NB4 (cell line): ENCODE measurements at regions not wholly inside any gene's neighbourhood (a gene's known extent, or its start where the extent isn't known, plus 50 kb on each side); places are given as distances from the start of the nearest gene placed in this dataset.

ENCODE experiments used
- DNase-seq: peaks from one replicate; pipeline ENCODE4 v3.0.0; 2010; ENCODE audit warnings: low read depth
- H3K4me3 ChIP-seq: one replicate; pipeline ENCODE4 v1.5.1; 2011; ENCODE audit warnings: mild to moderate bottlenecking, low read depth, low read length, moderate library complexity
- MYC ChIP-seq: IDR thresholded peaks from 2 replicates; pipeline ENCODE4 v1.6.1; 2011; ENCODE audit warnings: low read depth, low read length
- POLR2A ChIP-seq: IDR thresholded peaks from 2 replicates; pipeline ENCODE4 v1.6.1; 2011; ENCODE audit warnings: mild to moderate bottlenecking; ENCODE audit not compliant: insufficient read length; ENCODE audit errors: extremely low read depth
- TF ChIP-seq, protein P1 (sequence below): IDR thresholded peaks from one replicate; pipeline ENCODE4 v1.5.1; 2012; ENCODE audit warnings: low read depth, low read length
- TF ChIP-seq, protein P2 (sequence below): IDR thresholded peaks from 2 replicates; pipeline ENCODE4 v1.6.1; 2011; ENCODE audit warnings: low read depth, low read length

DNA sequence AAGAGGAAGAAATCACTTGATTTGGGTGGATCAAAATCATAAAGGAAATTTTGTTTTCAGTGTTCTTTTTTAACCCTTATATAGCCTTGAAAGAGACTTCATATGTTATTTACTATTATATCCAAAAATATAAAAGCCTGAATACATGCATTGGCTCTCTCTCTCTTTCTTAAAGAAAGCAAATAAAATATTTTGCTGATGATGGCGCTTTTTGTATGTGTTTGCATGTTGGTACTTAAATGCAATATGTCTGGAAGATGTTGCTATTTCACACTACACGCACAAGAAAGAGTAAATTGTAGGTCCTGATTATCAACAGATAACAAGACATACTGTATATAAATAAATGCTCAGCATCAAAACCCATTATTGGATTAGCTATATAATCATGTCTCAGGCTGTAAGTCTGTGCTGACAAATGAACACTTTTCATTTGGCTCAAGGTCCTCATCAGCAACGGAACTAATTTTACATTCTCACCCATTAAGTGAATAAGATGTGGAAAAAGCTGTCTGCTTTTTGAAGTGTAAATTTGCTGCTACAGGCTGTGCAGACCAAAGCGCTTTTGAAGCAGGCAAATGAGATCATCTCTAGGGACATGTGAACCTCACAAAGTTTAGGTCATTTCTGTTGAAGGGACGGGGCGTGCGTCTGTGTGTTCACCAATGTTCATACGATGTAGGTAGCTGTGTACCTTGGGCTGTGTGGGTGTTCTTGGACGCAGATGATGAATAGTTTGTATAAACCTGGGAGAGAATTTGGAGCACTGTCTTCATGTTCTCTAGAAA lies 122.4 kb upstream of the LMO4 start:
- no peak overlapping the region for H3K4me3 ChIP-seq
- TF ChIP-seq MYC = no peak
- TF ChIP-seq, protein P1, sequence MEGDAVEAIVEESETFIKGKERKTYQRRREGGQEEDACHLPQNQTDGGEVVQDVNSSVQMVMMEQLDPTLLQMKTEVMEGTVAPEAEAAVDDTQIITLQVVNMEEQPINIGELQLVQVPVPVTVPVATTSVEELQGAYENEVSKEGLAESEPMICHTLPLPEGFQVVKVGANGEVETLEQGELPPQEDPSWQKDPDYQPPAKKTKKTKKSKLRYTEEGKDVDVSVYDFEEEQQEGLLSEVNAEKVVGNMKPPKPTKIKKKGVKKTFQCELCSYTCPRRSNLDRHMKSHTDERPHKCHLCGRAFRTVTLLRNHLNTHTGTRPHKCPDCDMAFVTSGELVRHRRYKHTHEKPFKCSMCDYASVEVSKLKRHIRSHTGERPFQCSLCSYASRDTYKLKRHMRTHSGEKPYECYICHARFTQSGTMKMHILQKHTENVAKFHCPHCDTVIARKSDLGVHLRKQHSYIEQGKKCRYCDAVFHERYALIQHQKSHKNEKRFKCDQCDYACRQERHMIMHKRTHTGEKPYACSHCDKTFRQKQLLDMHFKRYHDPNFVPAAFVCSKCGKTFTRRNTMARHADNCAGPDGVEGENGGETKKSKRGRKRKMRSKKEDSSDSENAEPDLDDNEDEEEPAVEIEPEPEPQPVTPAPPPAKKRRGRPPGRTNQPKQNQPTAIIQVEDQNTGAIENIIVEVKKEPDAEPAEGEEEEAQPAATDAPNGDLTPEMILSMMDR = no peak
- DNase-seq = no peak

DNA sequence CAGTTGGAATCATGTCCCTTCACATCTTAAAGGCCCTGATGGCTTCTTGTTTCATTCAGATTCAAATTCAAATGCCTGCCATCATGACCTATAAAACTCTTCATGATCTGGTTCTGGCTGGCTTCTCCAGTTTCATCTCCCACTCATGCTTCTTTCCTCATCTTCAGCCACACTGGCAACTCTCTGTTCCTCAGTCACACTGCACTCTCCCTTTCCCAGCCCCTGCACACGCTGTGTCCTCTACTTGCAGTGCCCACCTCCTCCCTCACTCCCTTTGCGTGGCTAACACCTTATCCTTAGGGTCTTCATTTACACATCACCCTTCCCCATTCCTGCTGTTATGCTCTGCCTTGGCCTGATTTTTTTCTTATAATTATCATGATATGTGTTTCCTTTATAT lies 120.6 kb upstream of the LMO4 start:
- TF ChIP-seq, protein P2, sequence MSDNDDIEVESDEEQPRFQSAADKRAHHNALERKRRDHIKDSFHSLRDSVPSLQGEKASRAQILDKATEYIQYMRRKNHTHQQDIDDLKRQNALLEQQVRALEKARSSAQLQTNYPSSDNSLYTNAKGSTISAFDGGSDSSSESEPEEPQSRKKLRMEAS = no peak
- TF ChIP-seq, protein P1 = no peak
- no peak for TF ChIP-seq POLR2A
- no peak for TF ChIP-seq MYC
- no peak for DNase-seq
- no peak overlapping the region for H3K4me3 ChIP-seq

DNA sequence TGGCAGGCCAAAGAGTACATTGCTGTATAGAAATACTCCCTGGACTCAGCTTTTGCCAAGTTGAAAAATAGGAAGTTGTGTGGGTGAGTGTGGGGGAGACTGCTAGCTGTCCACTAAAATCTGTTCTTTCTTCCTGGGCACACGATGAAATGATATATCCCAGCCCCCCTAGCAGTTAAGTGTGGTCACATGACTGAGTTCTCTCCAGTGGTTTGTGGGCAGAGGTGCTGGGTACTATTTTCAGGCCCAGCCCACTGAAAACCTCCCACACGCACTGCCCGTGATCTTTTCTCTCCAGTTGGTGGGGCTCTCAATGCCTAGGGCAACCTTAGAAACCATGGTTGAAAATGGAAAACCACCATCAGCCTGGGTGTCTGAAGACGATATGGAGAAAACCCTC lies 119.7 kb upstream of the LMO4 start:
- DNase-seq = peak; percentile 77
- TF ChIP-seq, protein P1 = no peak
- no peak overlapping the region for H3K4me3 ChIP-seq

DNA sequence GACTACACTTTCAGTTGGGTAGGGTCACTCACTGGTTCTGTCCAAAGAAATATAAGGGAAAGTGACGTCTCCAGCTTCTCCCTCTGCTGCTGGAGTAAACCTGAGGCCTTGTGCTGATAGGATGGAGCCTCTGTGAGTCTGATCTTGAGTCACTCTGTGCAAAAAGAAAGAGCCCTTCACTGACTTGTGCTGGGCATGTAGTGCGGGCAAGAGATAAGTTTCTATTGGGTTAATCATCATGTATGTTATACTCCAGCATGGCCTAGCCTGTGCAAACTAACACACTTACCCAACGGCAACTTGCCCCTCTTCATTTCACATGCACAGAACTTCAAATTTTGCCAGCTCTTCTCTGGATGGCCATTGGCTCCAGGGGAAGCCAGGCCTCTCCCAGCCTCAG lies 118.5 kb upstream of the LMO4 start:
- no peak overlapping the region for H3K4me3 ChIP-seq

DNA sequence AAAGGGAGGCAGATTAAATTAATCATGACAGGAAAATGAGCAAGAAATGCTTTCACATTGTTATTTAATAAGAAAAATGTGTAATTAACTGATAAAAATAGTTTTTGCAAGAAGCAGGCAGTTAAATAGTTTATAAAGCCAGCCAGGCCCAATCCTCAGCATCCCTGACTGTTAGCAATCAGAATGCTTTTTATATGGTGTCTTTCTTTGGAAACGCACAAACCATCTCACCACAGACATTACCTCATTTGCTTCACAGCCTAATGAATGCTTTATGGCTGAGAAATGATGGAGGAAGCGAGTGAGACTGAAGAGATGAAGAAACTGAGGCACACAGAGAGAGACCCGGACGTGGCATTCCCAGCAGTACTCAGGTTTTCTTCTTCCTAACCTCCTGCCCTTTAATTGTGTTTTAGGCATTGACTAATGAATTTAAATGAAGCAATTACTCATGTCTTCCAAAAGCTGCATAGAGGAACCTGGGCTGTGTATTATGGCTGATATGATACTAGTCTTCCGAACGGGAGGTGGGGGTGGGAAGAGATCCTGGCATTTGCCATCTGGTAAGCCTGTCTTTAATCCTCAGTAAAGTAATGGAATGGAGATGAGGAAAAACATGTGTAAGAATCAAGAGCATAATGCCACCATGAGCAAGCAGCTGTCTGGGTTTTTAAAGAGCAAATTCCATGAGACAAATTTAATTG lies 116.1 kb upstream of the LMO4 start:
- H3K4me3 ChIP-seq = no peak overlapping the region
- no peak for DNase-seq
- TF ChIP-seq, protein P1 = no peak
- TF ChIP-seq, protein P2 = no peak
- no peak for TF ChIP-seq MYC
- TF ChIP-seq POLR2A = no peak

More for the DNA sequence above, 118.5 kb upstream of the LMO4 start:
- TF ChIP-seq MYC (no peak), POLR2A (no peak)
- TF ChIP-seq, protein P1 = no peak
- TF ChIP-seq, protein P2 = no peak
- DNase-seq = no peak

DNA sequence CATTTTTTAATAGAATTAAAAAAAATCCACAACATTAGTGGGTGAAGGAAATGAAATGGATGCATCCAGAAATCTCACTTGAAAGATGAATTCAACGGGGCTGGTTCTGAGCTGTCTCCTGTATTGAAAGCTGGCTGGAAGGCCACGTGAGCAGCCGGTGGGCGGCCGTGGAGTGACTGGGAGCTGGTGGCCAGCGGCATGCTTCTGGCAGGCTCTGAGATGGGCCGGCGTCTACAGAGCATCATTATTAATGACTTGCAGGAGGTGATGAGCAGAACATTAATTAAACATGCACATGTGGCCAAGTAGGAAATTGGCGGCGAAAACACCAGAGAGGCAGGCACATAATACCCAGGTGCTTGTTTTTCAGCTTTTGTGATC lies 115.6 kb upstream of the LMO4 start:
- DNase-seq = no peak
- TF ChIP-seq, protein P2 = no peak
- no peak for TF ChIP-seq POLR2A
- TF ChIP-seq, protein P1 = no peak
- no peak for TF ChIP-seq MYC
- H3K4me3 ChIP-seq = no peak overlapping the region
